Activated naive CD4-positive, alpha-beta T cell treated with anti-CD3 and anti-CD28 coated beads for 36 hours (primary cell): ENCODE measurements at regions not wholly inside any gene's neighbourhood (a gene's known extent, or its start where the extent isn't known, plus 50 kb on each side); places are given as distances from the start of the nearest gene placed in this dataset.

ENCODE experiments used
- CTCF ChIA-PET: fragments of 350-600 bp; sonication (Branson Sonifier 250); formaldehyde crosslinking; loops from one replicate; lab custom pipeline; 2021; ENCODE audit warnings: antibody characterized with exemption; lab: Charles Lee
- DNase-seq: peaks from one replicate; pipeline ENCODE4 v3.0.0-alpha.2; 2020
- H3K27ac Mint-ChIP-seq: one replicate; pipeline ENCODE4 v1.8.0; 2021; ENCODE audit warnings: mild to moderate bottlenecking, mixed read lengths
- H3K27me3 Mint-ChIP-seq: one replicate; pipeline ENCODE4 v1.8.0; 2021; ENCODE audit warnings: low read depth, mixed read lengths
- H3K36me3 Mint-ChIP-seq: one replicate; pipeline ENCODE4 v1.8.0; 2021; ENCODE audit warnings: low read depth, mixed read lengths
- H3K4me1 Mint-ChIP-seq: one replicate; pipeline ENCODE4 v1.8.0; 2021; ENCODE audit warnings: low read depth, mixed read lengths
- H3K4me3 Mint-ChIP-seq: one replicate; pipeline ENCODE4 v1.8.0; 2021; ENCODE audit warnings: mild to moderate bottlenecking, moderate library complexity, mixed read lengths
- H3K9me3 Mint-ChIP-seq: one replicate; pipeline ENCODE4 v1.8.0; 2021; ENCODE audit warnings: mixed read lengths
- intact Hi-C: fragments of 100-400 bp; cut with micrococcal nuclease; formaldehyde crosslinking; loops from one replicate; pipeline ENCODE4 v1.15.1; 2023

DNA sequence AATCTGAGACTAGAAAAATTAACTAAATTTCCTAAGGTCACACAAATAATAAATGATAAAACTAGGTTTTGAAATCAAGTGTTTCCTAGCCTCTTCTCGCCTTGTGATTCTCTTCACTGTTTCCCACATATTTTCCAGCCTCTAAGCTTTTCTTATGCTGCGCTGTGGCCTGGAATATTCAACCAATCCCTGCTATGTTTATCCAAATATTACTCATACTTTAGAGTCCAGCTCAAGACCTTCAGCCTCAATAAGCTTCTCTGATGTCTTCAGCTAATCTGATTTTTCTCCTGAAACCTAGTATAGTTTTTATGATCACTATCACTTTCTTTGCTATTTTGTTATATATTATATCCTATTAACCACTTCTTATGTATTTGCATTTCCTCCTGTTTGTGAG lies 303.1 kb upstream of the CDH6 start:
- intact Hi-C loops = no loop called here
- Mint-ChIP-seq H3K27ac (no peak overlapping the region), H3K9me3 (no peaks in the 10 kb centered on the region), H3K36me3 (no peaks in the 10 kb centered on the region), H3K4me3 (no peak overlapping the region), H3K4me1 (no peaks in the 10 kb centered on the region), H3K27me3 (no peaks in the 10 kb centered on the region)
- no peak for DNase-seq
- CTCF ChIA-PET = no interaction called here

DNA sequence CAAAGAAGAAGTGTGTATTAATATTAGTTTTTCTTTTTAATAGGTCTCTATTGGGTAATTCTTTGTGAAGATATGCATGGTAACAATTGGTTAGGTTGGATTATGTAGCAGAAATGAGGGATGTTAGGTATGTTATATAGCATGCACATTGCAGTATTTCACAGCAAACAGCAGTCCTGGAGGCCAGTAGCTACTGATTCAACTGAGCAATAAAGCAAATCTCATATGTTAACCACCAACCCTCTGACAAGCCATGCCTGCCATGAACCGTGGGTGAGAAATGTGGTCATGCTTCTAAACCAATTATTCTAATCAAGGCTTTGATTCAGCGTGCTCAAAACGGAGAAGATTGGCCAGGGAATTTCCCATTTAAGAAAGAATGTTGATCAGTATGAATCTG lies 313.0 kb upstream of the CDH6 start:
- Mint-ChIP-seq H3K27me3 (no peaks in the 10 kb centered on the region), H3K9me3 (peaks cover 7% of the 10 kb centered on the region), H3K36me3 (no peaks in the 10 kb centered on the region), H3K4me1 (no peaks in the 10 kb centered on the region), H3K4me3 (no peak overlapping the region), H3K27ac (no peak overlapping the region)
- intact Hi-C loops = no loop called here
- no peak for DNase-seq
- CTCF ChIA-PET = no interaction called here

DNA sequence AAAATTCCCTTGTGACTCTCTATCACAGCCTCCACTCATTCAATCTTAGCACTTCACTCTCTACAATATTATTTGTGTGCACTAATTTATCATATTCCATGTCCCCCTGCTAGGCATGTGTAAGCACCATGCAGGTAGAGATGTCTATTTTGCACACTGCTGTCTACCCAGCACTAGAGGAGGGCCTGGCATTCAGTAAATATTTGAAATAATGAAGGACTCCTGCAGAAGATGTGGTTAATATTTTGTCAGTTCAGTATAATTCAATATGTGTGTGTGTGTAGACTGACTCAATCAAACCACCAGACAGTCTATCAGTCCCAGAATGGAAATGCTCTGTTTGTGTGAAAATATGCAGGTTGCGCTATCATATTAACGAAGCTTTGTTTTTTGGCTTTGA lies 313.6 kb upstream of the CDH6 start:
- CTCF ChIA-PET = no interaction called here
- no peak overlapping the region for H3K27ac Mint-ChIP-seq
- H3K4me3 Mint-ChIP-seq = no peak overlapping the region
- no peaks in the 10 kb centered on the region for H3K4me1 Mint-ChIP-seq
- no peaks in the 10 kb centered on the region for H3K27me3 Mint-ChIP-seq
- DNase-seq = no peak
- peaks cover 7% of the 10 kb centered on the region for H3K9me3 Mint-ChIP-seq
- intact Hi-C loops = no loop called here
- no peaks in the 10 kb centered on the region for H3K36me3 Mint-ChIP-seq

DNA sequence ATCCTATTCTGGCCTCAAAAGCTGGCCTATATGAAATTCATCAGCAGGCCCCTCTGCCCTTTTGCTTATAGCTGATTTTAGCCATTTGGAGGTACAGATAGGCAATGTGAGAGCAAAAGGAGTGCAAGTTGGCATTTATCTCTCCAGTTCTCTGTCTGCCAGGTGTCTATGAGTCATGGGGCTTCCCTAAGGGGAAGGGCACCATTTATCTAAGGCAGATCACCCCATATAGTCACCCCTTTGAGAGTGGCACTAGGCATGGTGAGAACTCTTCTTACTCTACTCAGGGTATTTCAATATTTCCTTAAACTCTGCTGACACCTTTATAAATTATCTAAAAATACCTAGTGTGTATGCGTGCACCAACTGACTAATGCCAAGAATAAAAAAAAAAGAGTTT lies 314.7 kb upstream of the CDH6 start:
- Mint-ChIP-seq H3K36me3 (no peaks in the 10 kb centered on the region), H3K27me3 (no peaks in the 10 kb centered on the region), H3K9me3 (peaks cover 2% of the 10 kb centered on the region), H3K27ac (no peak overlapping the region), H3K4me3 (no peak overlapping the region), H3K4me1 (no peaks in the 10 kb centered on the region)
- DNase-seq = no peak
- CTCF ChIA-PET = no interaction called here
- intact Hi-C loops = no loop called here

DNA sequence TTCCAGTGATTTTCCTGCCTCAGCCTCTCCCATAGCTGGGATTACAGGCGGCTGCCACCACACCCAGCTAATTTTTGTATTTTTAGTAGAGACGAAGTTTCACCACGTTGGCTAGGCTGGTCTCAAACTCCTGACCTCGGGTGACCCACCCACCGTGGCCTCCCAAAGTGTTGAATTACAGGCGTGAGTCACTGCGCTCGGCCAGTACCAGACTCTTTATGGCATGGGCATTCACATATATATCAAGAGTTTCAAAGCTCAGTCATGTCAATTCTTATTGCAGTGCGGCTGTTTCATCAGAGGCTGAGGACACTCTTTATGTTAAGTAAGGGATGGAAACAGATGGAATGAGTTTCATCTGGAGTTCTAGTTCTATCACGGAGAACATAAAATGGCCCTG lies 315.2 kb upstream of the CDH6 start:
- Mint-ChIP-seq H3K27ac (no peak overlapping the region), H3K36me3 (no peaks in the 10 kb centered on the region), H3K27me3 (no peaks in the 10 kb centered on the region), H3K4me1 (no peaks in the 10 kb centered on the region), H3K9me3 (peaks cover 2% of the 10 kb centered on the region), H3K4me3 (no peak overlapping the region)
- intact Hi-C loops = no loop called here
- no peak for DNase-seq
- CTCF ChIA-PET = no interaction called here

DNA sequence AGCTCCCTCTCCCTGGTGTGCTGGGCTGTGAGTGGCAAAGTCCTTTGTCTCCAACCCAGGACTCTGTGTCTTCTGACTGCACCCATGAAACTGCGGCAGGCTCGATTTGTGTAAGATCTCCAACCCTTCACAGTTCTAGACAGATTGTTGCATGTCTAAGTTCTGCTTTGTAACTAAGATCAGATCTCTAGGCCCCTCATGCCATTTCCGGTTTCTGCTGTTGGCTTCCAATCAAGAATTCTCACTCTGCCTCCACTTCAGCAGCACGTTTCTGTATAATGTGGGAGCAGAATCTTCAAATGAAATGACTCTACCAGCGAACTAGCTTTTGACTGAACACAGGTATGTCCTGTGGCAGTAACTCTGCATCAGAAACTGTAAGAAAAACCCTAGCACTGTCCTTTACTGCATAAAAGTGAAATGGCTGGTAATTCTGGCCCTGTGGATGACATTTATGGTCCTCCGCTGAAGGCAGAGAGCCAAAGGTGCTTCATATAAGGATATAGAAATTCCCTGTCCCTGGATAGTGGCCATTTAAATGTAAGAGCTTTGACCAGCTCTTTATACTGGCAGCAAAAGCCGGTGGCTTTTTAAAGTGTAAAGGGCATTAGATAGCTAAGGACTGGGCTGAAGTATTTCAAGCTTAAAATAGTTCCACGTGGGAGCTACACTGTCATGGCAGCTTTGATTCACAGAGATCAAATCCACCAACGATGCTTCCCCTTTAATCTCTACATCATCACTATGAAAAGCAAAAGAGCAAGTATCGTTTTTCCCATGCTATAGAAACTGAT lies 319.0 kb upstream of the CDH6 start:
- intact Hi-C loops = no loop called here
- peaks cover 4% of the 10 kb centered on the region for H3K9me3 Mint-ChIP-seq
- H3K27ac Mint-ChIP-seq = no peak overlapping the region

DNA sequence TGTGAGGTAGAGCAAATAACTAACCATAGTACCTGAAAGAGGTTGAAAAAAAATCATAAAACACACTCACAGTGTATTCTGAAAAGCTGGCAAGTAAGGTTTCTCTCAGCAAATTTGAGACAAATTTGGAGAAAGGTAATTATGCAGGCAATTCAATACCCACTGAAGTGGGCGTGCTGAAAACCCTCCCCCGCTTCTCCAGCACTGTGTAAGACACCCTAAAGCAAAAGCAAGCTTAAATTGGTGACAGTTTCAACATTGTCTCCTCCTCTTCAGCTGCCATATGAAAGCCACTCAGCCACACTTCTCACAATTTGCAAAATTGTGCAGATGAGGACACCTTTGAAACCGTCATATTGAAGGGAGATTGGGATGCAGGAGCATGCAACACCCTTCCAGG lies 322.3 kb upstream of the CDH6 start:
- Mint-ChIP-seq H3K27me3 (no peaks in the 10 kb centered on the region), H3K27ac (no peak overlapping the region), H3K9me3 (peaks cover 2% of the 10 kb centered on the region), H3K4me1 (no peaks in the 10 kb centered on the region), H3K4me3 (no peak overlapping the region), H3K36me3 (no peaks in the 10 kb centered on the region)
- CTCF ChIA-PET = no interaction called here
- no peak for DNase-seq
- intact Hi-C loops = no loop called here

More for the DNA sequence above, 319.0 kb upstream of the CDH6 start:
- Mint-ChIP-seq H3K4me1 (no peaks in the 10 kb centered on the region), H3K4me3 (no peak overlapping the region), H3K36me3 (no peaks in the 10 kb centered on the region), H3K27me3 (no peaks in the 10 kb centered on the region)
- no peak for DNase-seq
- CTCF ChIA-PET = no interaction called here

DNA sequence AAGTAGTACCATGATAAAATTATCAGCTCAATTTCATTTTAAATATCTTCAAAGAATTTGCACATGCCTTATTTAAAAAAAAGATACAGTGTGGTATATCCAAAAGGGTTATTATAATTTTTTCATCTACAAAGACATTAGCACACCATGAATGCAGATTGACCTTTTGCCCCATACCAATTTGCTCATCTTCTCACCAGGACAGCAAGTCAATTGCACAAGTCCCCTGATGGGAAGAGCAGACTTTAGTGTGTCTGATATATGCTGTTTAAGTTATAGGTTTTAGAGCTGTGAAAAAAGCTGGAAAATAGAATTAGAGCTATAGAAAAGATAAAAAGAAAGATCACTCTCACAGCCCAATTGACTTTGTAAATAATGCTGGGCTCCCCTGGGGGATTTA lies 325.8 kb upstream of the CDH6 start:
- Mint-ChIP-seq H3K4me3 (no peak overlapping the region), H3K27me3 (no peaks in the 10 kb centered on the region), H3K27ac (no peak overlapping the region), H3K4me1 (no peaks in the 10 kb centered on the region), H3K9me3 (peaks cover 8% of the 10 kb centered on the region), H3K36me3 (no peaks in the 10 kb centered on the region)
- intact Hi-C loops = no loop called here
- DNase-seq = no peak
- CTCF ChIA-PET = no interaction called here

DNA sequence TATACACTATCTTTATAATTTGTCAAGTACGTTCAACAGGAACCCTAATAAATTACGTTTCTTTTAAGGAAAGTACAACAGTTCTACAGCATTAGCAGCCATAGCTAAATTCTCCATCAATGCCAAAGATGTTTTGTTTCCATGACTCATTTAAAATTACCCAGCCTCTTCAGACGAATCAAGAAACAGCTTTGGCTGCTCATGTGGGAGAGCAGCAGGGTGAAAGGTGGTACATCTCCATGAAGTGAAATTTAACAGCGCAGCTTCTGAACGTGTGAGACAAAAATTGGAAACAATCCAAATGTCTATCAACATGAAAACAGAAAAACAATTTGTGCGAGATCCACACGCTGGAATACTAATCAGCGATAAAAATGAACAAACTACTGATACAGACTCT lies 327.3 kb upstream of the CDH6 start:
- H3K27me3 Mint-ChIP-seq = no peaks in the 10 kb centered on the region
- H3K36me3 Mint-ChIP-seq = no peaks in the 10 kb centered on the region
- no peak overlapping the region for H3K27ac Mint-ChIP-seq
- H3K9me3 Mint-ChIP-seq = peaks cover 6% of the 10 kb centered on the region
- CTCF ChIA-PET = no interaction called here
- DNase-seq = no peak
- intact Hi-C loops = no loop called here
- no peak overlapping the region for H3K4me3 Mint-ChIP-seq
- no peaks in the 10 kb centered on the region for H3K4me1 Mint-ChIP-seq

DNA sequence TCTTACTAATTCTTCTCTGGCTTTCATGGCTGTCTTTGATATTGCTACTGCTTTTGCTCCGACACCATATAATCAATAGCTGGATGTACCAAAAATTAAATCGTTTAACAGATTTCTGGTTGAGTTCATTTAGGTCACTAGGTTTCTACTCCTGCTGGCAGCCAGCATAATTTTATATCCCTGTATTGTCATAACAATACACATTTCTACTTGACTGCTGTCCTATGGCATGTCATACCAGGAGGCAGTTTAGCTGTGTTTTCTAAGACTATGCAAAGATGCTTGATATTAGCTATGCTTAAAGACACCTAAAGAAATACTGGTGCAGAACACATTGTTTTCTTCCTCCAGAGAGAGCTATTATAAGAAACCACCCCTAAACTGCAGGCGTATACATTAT lies 337.2 kb upstream of the CDH6 start:
- CTCF ChIA-PET = no interaction called here
- DNase-seq = no peak
- Mint-ChIP-seq H3K27me3 (no peaks in the 10 kb centered on the region), H3K4me1 (no peaks in the 10 kb centered on the region), H3K27ac (no peak overlapping the region), H3K4me3 (no peak overlapping the region), H3K36me3 (no peaks in the 10 kb centered on the region), H3K9me3 (peaks cover 1% of the 10 kb centered on the region)
- intact Hi-C loops = no loop called here

DNA sequence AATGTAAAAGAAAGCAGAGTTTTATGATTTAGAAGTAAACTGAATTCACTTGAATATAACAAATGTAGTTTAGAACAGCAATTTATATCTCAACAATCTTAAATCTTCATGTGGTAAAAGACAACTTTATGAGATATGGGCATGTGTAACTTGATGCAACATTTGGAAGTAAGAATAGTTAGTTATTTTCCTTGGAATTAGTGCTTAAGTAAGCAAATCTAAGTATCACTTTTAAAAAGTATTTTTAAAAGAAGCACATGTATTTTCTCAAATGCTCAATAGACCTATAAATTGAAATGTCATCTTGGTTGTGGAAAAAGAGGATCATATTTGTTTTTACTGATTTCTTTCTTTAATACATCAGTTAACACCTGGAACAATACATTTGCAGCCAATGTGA lies 340.3 kb upstream of the CDH6 start:
- intact Hi-C loops = no loop called here
- CTCF ChIA-PET = no interaction called here

DNA sequence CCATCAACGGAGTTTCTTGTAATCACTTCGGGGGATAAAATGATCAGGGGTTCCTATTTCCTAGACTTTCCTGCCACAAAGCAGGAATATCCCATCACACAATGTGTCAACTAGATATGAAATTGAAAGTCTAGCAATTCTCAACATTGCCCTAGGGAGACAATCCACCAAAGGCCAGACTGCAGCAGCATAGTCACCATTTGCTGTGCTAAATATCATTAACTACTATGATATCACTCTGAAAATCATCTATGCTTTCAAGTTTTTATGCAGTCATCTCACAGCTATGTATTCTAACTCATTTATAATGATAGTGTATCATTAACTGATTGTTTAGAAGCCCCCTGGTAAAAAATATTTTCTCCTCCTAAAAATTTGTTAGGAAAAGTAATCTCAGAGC lies 342.6 kb upstream of the CDH6 start:
- CTCF ChIA-PET = no interaction called here
- no peaks in the 10 kb centered on the region for H3K27me3 Mint-ChIP-seq
- H3K9me3 Mint-ChIP-seq = peaks cover 2% of the 10 kb centered on the region
- intact Hi-C loops = no loop called here
- no peak overlapping the region for H3K27ac Mint-ChIP-seq
- H3K4me3 Mint-ChIP-seq = no peak overlapping the region
- no peaks in the 10 kb centered on the region for H3K36me3 Mint-ChIP-seq
- no peaks in the 10 kb centered on the region for H3K4me1 Mint-ChIP-seq
- no peak for DNase-seq

More for the DNA sequence above, 340.3 kb upstream of the CDH6 start:
- Mint-ChIP-seq H3K27me3 (no peaks in the 10 kb centered on the region), H3K9me3 (peaks cover 1% of the 10 kb centered on the region), H3K4me1 (no peaks in the 10 kb centered on the region), H3K4me3 (no peak overlapping the region), H3K27ac (no peak overlapping the region), H3K36me3 (no peaks in the 10 kb centered on the region)
- no peak for DNase-seq

DNA sequence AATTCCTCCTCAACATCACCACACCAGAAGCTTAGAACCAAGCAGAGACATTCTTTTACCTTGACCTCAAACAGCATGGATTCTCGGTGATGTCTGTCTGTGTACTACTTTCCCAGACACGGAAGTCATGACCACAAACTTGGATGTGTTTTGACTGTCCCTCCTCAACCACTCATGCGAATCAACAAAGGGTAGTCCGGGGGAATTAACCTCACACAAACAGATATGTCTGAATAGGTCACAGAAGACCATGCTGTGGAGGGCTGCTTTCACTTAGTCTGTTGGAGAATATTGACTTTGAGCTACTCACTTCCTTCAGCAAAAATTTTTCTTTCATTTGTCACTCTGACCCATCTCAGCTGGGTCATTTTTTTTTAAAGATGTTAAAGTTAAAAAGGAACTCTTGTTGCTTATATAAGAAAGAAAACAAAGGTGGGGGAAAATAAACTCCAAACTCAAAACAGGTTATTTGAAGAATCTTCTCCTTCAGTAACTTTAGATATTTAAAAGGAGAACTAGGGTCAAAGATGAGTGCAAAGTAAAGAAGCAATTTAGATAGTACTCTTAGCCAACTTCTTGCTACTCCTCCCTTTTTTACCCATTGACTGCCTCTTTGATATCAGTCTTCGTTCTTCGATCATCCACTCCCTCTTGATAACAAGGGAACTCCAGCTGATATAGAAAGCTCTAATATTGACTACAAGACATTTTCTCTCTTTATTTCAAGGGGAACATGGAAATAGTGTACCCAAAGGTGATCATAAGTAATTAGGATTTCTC lies 343.4 kb upstream of the CDH6 start:
- CTCF ChIA-PET = no interaction called here
- Mint-ChIP-seq H3K4me1 (no peaks in the 10 kb centered on the region), H3K36me3 (no peaks in the 10 kb centered on the region), H3K27ac (no peak overlapping the region), H3K27me3 (no peaks in the 10 kb centered on the region), H3K4me3 (no peak overlapping the region), H3K9me3 (peaks cover 2% of the 10 kb centered on the region)
- intact Hi-C loops = no loop called here
- no peak for DNase-seq
